H1 (cell line): ENCODE measurements at regions not wholly inside any gene's neighbourhood (a gene's known extent, or its start where the extent isn't known, plus 50 kb on each side); places are given as distances from the start of the nearest gene placed in this dataset.

Experiments
- CTCF ChIA-PET: fragments of 300-600 bp; sonication (Branson Sonifier 250); formaldehyde crosslinking; loops from one replicate; lab custom pipeline; 2021; ENCODE audit not compliant: partially characterized antibody; lab: Charles Lee
- POLR2A ChIA-PET: fragments of 300-600 bp; sonication (Branson Sonifier 250); formaldehyde crosslinking; loops from one replicate; lab custom pipeline; 2021; ENCODE audit warnings: inconsistent platforms; ENCODE audit not compliant: partially characterized antibody; lab: Charles Lee
- DNase-seq, 2 experiments: peaks; one replicate each; pipeline versions ENCODE4 v3.0.0 to v3.0.0-alpha.2; 2010 to 2022; ENCODE audit warnings: low spot score in 2 of 2, low read depth in 1 of 2, mixed read lengths in 1 of 2
- FAIRE-seq: peaks from 2 replicates; lab custom pipeline; 2011; peaks lifted over from hg19 to GRCh38; lab: Jason Lieb, UNC
- H2AFZ ChIP-seq: 2 replicates; pipeline ENCODE4 v1.8.1; 2012; ENCODE audit warnings: low read length, inconsistent platforms
- H2AK5ac ChIP-seq: 2 replicates; pipeline ENCODE4 v1.6.1; 2013; ENCODE audit warnings: low read depth, low read length
- H2BK120ac ChIP-seq: replicated peaks from 2 replicates; pipeline ENCODE3; 2013; ENCODE audit warnings: low read depth, low read length, inconsistent platforms
- H2BK12ac ChIP-seq: 2 replicates; pipeline ENCODE4 v1.6.1; 2013; ENCODE audit warnings: low read depth, low read length
- H2BK15ac ChIP-seq: 2 replicates; pipeline ENCODE4 v1.6.1; 2013; ENCODE audit warnings: low read length
- H2BK20ac ChIP-seq: 2 replicates; pipeline ENCODE4 v1.6.1; 2013; ENCODE audit warnings: low read length
- H2BK5ac ChIP-seq: 2 replicates; pipeline ENCODE4 v1.6.1; 2013; ENCODE audit warnings: low read depth, low read length
- H3K14ac ChIP-seq: 2 replicates; pipeline ENCODE4 v1.6.1; 2013; ENCODE audit warnings: inconsistent platforms; ENCODE audit not compliant: insufficient read length
- H3K18ac ChIP-seq: 2 replicates; pipeline ENCODE4 v1.6.1; 2013; ENCODE audit warnings: low read length; ENCODE audit errors: extremely low read depth
- H3K23ac ChIP-seq: 2 replicates; pipeline ENCODE4 v1.6.1; 2013; ENCODE audit warnings: inconsistent platforms; ENCODE audit not compliant: insufficient read length
- H3K23me2 ChIP-seq: 2 replicates; pipeline ENCODE4 v1.6.1; 2013; ENCODE audit warnings: low read depth, low read length
- H3K27ac ChIP-seq: 2 replicates; pipeline ENCODE4 v1.6.1; 2011; ENCODE audit warnings: low read depth, low read length, inconsistent platforms
- H3K27me3 ChIP-seq, 4 experiments: replicated peaks in 1 of 4; 1 replicate in 1 of 4; 2 replicates in 3 of 4; pipeline versions ENCODE4 v1.6.1 to v1.8.1; 2011 to 2013; ENCODE audit warnings: low read length in 3 of 4, mild to moderate bottlenecking in 3 of 4, inconsistent platforms in 2 of 4, mixed read lengths in 2 of 4, moderate library complexity in 1 of 4; ENCODE audit not compliant: control insufficient read depth in 3 of 4, insufficient read depth in 3 of 4; ENCODE audit errors: extremely low read depth in 1 of 4
- H3K36me3 ChIP-seq, 4 experiments: 2 replicates each; pipeline versions ENCODE4 v1.6.1 to v1.8.1; 2011 to 2013; ENCODE audit warnings: mild to moderate bottlenecking in 4 of 4, low read length in 3 of 4, moderate library complexity in 2 of 4, control low read depth in 1 of 4, inconsistent platforms in 1 of 4; ENCODE audit not compliant: insufficient read depth in 4 of 4, control insufficient read depth in 2 of 4
- H3K4ac ChIP-seq: replicated peaks from 2 replicates; pipeline ENCODE3; 2013; ENCODE audit warnings: low read length, low read depth, mixed read lengths, inconsistent platforms; ENCODE audit not compliant: insufficient read length
- H3K4me1 ChIP-seq, 4 experiments: replicated peaks in 1 of 4; 1 replicate in 1 of 4; 2 replicates in 3 of 4; pipeline versions ENCODE4 v1.6.1 to v1.8.1; 2011 to 2013; ENCODE audit warnings: low read length in 3 of 4, inconsistent platforms in 2 of 4, mixed read lengths in 1 of 4; ENCODE audit not compliant: insufficient read depth in 4 of 4, control insufficient read depth in 3 of 4
- H3K4me2 ChIP-seq, 2 experiments: 2 replicates each; pipeline versions ENCODE4 v1.6.1 to v1.8.1; 2011 to 2013; ENCODE audit warnings: low read depth in 2 of 2, low read length in 2 of 2, control low read depth in 1 of 2, inconsistent platforms in 1 of 2, mild to moderate bottlenecking in 1 of 2; ENCODE audit not compliant: insufficient read depth in 1 of 2
- H3K4me3 ChIP-seq, 4 experiments: fragments of 200-600, 300-600 bp in 1 of 4; sonication (generic), shearing (Covaris generic), sonication (Bioruptor Twin) in 1 of 4; 2 replicates each; pipeline versions ENCODE4 v1.5.1 to v1.8.1; 2011 to 2016; ENCODE audit warnings: low read length in 4 of 4, low read depth in 3 of 4, control low read depth in 2 of 4, inconsistent platforms in 2 of 4, mild to moderate bottlenecking in 2 of 4, mixed read lengths in 1 of 4, moderate library complexity in 1 of 4; ENCODE audit not compliant: insufficient read depth in 2 of 4; ENCODE audit errors: extremely low read depth in 1 of 4
- H3K56ac ChIP-seq: replicated peaks from 2 replicates; pipeline ENCODE3; 2013; ENCODE audit warnings: low read depth, mild to moderate bottlenecking, mixed read lengths, low read length, inconsistent platforms; ENCODE audit not compliant: insufficient read length
- H3K79me1 ChIP-seq: 2 replicates; pipeline ENCODE4 v1.6.1; 2013; ENCODE audit warnings: low read depth, low read length, control low read depth
- H3K79me2 ChIP-seq, 2 experiments: 2 replicates each; pipeline versions ENCODE4 v1.6.1 to v1.8.1; 2012 to 2013; ENCODE audit warnings: low read length in 2 of 2, mild to moderate bottlenecking in 2 of 2, inconsistent platforms in 1 of 2; ENCODE audit not compliant: insufficient read depth in 2 of 2, control insufficient read depth in 1 of 2
- H3K9ac ChIP-seq, 4 experiments: replicated peaks in 1 of 4; 1 replicate in 1 of 4; 2 replicates in 3 of 4; pipeline versions ENCODE4 v1.6.1 to v1.8.1; 2011 to 2013; ENCODE audit warnings: low read depth in 3 of 4, low read length in 3 of 4, control low read depth in 2 of 4, mild to moderate bottlenecking in 2 of 4, moderate library complexity in 2 of 4, inconsistent platforms in 1 of 4; ENCODE audit errors: extremely low read depth in 1 of 4
- H3K9me3 ChIP-seq, 2 experiments: 2 replicates each; pipeline versions ENCODE4 v1.6.1 to v1.8.1; 2012 to 2013; ENCODE audit warnings: mild to moderate bottlenecking in 2 of 2, moderate library complexity in 2 of 2, control low read depth in 1 of 2, inconsistent platforms in 1 of 2, low read depth in 1 of 2, low read length in 1 of 2, mixed read lengths in 1 of 2; ENCODE audit not compliant: insufficient read depth in 2 of 2
- H4K20me1 ChIP-seq, 2 experiments: replicated peaks in 1 of 2; 2 replicates each; pipeline versions ENCODE3 to v1.8.1; 2011 to 2013; ENCODE audit warnings: inconsistent platforms in 2 of 2, low read length in 2 of 2, mild to moderate bottlenecking in 1 of 2; ENCODE audit not compliant: insufficient read depth in 2 of 2, control insufficient read depth in 1 of 2
- H4K5ac ChIP-seq: 2 replicates; pipeline ENCODE4 v1.6.1; 2013; ENCODE audit warnings: low read length, low read depth, mixed read lengths, inconsistent platforms; ENCODE audit not compliant: insufficient read length
- H4K8ac ChIP-seq: 2 replicates; pipeline ENCODE4 v1.8.0; 2013; ENCODE audit warnings: mild to moderate bottlenecking, moderate library complexity, low read length, inconsistent platforms; ENCODE audit not compliant: insufficient read depth; ENCODE audit errors: extremely low read depth
- H4K91ac ChIP-seq: replicated peaks from 2 replicates; pipeline ENCODE3; 2013; ENCODE audit warnings: low read length, mixed read lengths, inconsistent platforms; ENCODE audit not compliant: insufficient read length
- EGR1 ChIP-seq: IDR thresholded peaks from 2 replicates; pipeline ENCODE4 v1.6.1; 2011; ENCODE audit warnings: low read depth, low read length, borderline replicate concordance
- WGBS, 2 experiments: shearing (Covaris generic) in 1 of 2; methylation state at CpG; one replicate each; pipeline versions ENCODE4 v1.1.6 to v1.1.7; 2013 to 2015; ENCODE audit warnings: low lambda C conversion rate in 2 of 2, mixed read lengths in 2 of 2, inconsistent platforms in 1 of 2, low coverage in 1 of 2, missing lambda C conversion rate in 1 of 2; ENCODE audit not compliant: insufficient replicate concordance in 2 of 2, insufficient coverage in 1 of 2, insufficient read length in 1 of 2; ENCODE audit errors: extremely low coverage in 1 of 2, missing lambda C conversion rate in 1 of 2; 5-methylcytosine and 5-hydroxymethylcytosine counted together

DNA sequence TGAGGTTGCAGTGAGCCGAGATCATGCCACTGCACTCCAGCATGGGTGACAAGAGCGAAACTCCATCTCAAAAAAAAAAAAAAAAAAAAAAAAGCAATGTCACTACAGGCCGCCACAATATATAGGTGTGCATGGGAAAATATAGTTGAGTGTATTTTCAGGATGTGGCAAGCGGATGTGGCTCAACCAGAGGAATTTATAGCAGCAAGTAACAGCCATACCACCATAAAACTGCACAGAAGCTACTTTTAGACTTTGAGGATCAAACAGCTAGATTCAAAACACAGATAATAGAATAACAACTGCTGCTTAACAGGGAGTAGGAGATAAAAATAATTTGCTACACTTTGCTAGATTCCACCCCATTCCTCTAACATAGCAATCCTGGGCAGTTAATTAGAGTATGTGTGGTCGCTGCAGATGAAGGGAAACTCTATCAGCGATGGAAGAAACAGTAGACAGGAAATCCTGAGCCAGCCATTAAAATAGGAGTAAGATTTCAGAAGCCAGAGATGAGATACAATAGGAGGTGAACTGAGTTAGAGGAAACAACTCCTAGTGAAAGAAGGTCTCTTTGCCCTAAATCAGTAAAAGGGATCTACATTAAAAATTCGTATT, 318.7 kb upstream of the STT3B start:
- Histone ChIP-seq H3K56ac (no peak overlapping the region), H4K5ac (no peak overlapping the region), H2AK5ac (no peak overlapping the region), H4K91ac (no peak overlapping the region), H2AFZ (no peak overlapping the region), H3K27me3 (no peaks in the 10 kb centered on the region), H3K9me3 (no peaks in the 10 kb centered on the region), H3K79me1 (no peaks in the 10 kb centered on the region), H2BK15ac (no peak overlapping the region), H3K36me3 (no peaks in the 10 kb centered on the region), H3K4me2 (no peak overlapping the region), H4K8ac (no peak overlapping the region), H2BK20ac (no peak overlapping the region), H2BK12ac (no peak overlapping the region), H3K4ac (no peak overlapping the region), H2BK120ac (no peak overlapping the region), H2BK5ac (no peak overlapping the region), H3K4me1 (no peaks in the 10 kb centered on the region), H3K23ac (no peak overlapping the region), H3K9ac (no peak overlapping the region), H3K14ac (no peak overlapping the region), H3K4me3 (no peak overlapping the region), H3K18ac (no peak overlapping the region), H3K23me2 (no peaks in the 10 kb centered on the region), H3K27ac (no peak overlapping the region), H4K20me1 (no peaks in the 10 kb centered on the region), H3K79me2 (no peaks in the 10 kb centered on the region)
- FAIRE-seq (no peak), DNase-seq (no peak)
- ChIA-PET POLR2A (no interaction called here), CTCF (interaction anchor here (1.6 kb wide), 1 partner anchor 11 kb away, joined by 4 read pairs; no protein-coding TSS in a partner anchor)
- 89% methylated on average over 4 of the region's 7 CpGs; no CpG with 5 or more reads in 1 of the 2 experiments for WGBS, 2 experiments
- no peak for TF ChIP-seq EGR1
